H1 (cell line): ENCODE measurements at regions not wholly inside any gene's neighbourhood (a gene's known extent, or its start where the extent isn't known, plus 50 kb on each side); places are given as distances from the start of the nearest gene placed in this dataset.

Experiments used
- CTCF ChIA-PET: fragments of 300-600 bp; sonication (Branson Sonifier 250); formaldehyde crosslinking; loops from one replicate; lab custom pipeline; 2021; ENCODE audit not compliant: partially characterized antibody; lab: Charles Lee
- POLR2A ChIA-PET: fragments of 300-600 bp; sonication (Branson Sonifier 250); formaldehyde crosslinking; loops from one replicate; lab custom pipeline; 2021; ENCODE audit warnings: inconsistent platforms; ENCODE audit not compliant: partially characterized antibody; lab: Charles Lee
- DNase-seq, 2 experiments: peaks; one replicate each; pipeline versions ENCODE4 v3.0.0 to v3.0.0-alpha.2; 2010 to 2022; ENCODE audit warnings: low spot score in 2 of 2, low read depth in 1 of 2, mixed read lengths in 1 of 2
- FAIRE-seq: peaks from 2 replicates; lab custom pipeline; 2011; peaks lifted over from hg19 to GRCh38; lab: Jason Lieb, UNC
- H2AFZ ChIP-seq: 2 replicates; pipeline ENCODE4 v1.8.1; 2012; ENCODE audit warnings: low read length, inconsistent platforms
- H2AK5ac ChIP-seq: 2 replicates; pipeline ENCODE4 v1.6.1; 2013; ENCODE audit warnings: low read depth, low read length
- H2BK120ac ChIP-seq: replicated peaks from 2 replicates; pipeline ENCODE3; 2013; ENCODE audit warnings: low read depth, low read length, inconsistent platforms
- H2BK12ac ChIP-seq: 2 replicates; pipeline ENCODE4 v1.6.1; 2013; ENCODE audit warnings: low read depth, low read length
- H2BK15ac ChIP-seq: 2 replicates; pipeline ENCODE4 v1.6.1; 2013; ENCODE audit warnings: low read length
- H2BK20ac ChIP-seq: 2 replicates; pipeline ENCODE4 v1.6.1; 2013; ENCODE audit warnings: low read length
- H2BK5ac ChIP-seq: 2 replicates; pipeline ENCODE4 v1.6.1; 2013; ENCODE audit warnings: low read depth, low read length
- H3K14ac ChIP-seq: 2 replicates; pipeline ENCODE4 v1.6.1; 2013; ENCODE audit warnings: inconsistent platforms; ENCODE audit not compliant: insufficient read length
- H3K18ac ChIP-seq: 2 replicates; pipeline ENCODE4 v1.6.1; 2013; ENCODE audit warnings: low read length; ENCODE audit errors: extremely low read depth
- H3K23ac ChIP-seq: 2 replicates; pipeline ENCODE4 v1.6.1; 2013; ENCODE audit warnings: inconsistent platforms; ENCODE audit not compliant: insufficient read length
- H3K23me2 ChIP-seq: 2 replicates; pipeline ENCODE4 v1.6.1; 2013; ENCODE audit warnings: low read depth, low read length
- H3K27ac ChIP-seq: 2 replicates; pipeline ENCODE4 v1.6.1; 2011; ENCODE audit warnings: low read depth, low read length, inconsistent platforms
- H3K27me3 ChIP-seq, 4 experiments: replicated peaks in 1 of 4; 1 replicate in 1 of 4; 2 replicates in 3 of 4; pipeline versions ENCODE4 v1.6.1 to v1.8.1; 2011 to 2013; ENCODE audit warnings: low read length in 3 of 4, mild to moderate bottlenecking in 3 of 4, inconsistent platforms in 2 of 4, mixed read lengths in 2 of 4, moderate library complexity in 1 of 4; ENCODE audit not compliant: control insufficient read depth in 3 of 4, insufficient read depth in 3 of 4; ENCODE audit errors: extremely low read depth in 1 of 4
- H3K36me3 ChIP-seq, 4 experiments: 2 replicates each; pipeline versions ENCODE4 v1.6.1 to v1.8.1; 2011 to 2013; ENCODE audit warnings: mild to moderate bottlenecking in 4 of 4, low read length in 3 of 4, moderate library complexity in 2 of 4, control low read depth in 1 of 4, inconsistent platforms in 1 of 4; ENCODE audit not compliant: insufficient read depth in 4 of 4, control insufficient read depth in 2 of 4
- H3K4ac ChIP-seq: replicated peaks from 2 replicates; pipeline ENCODE3; 2013; ENCODE audit warnings: low read length, low read depth, mixed read lengths, inconsistent platforms; ENCODE audit not compliant: insufficient read length
- H3K4me1 ChIP-seq, 4 experiments: replicated peaks in 1 of 4; 1 replicate in 1 of 4; 2 replicates in 3 of 4; pipeline versions ENCODE4 v1.6.1 to v1.8.1; 2011 to 2013; ENCODE audit warnings: low read length in 3 of 4, inconsistent platforms in 2 of 4, mixed read lengths in 1 of 4; ENCODE audit not compliant: insufficient read depth in 4 of 4, control insufficient read depth in 3 of 4
- H3K4me2 ChIP-seq, 2 experiments: 2 replicates each; pipeline versions ENCODE4 v1.6.1 to v1.8.1; 2011 to 2013; ENCODE audit warnings: low read depth in 2 of 2, low read length in 2 of 2, control low read depth in 1 of 2, inconsistent platforms in 1 of 2, mild to moderate bottlenecking in 1 of 2; ENCODE audit not compliant: insufficient read depth in 1 of 2
- H3K4me3 ChIP-seq, 4 experiments: fragments of 200-600, 300-600 bp in 1 of 4; sonication (generic), shearing (Covaris generic), sonication (Bioruptor Twin) in 1 of 4; 2 replicates each; pipeline versions ENCODE4 v1.5.1 to v1.8.1; 2011 to 2016; ENCODE audit warnings: low read length in 4 of 4, low read depth in 3 of 4, control low read depth in 2 of 4, inconsistent platforms in 2 of 4, mild to moderate bottlenecking in 2 of 4, mixed read lengths in 1 of 4, moderate library complexity in 1 of 4; ENCODE audit not compliant: insufficient read depth in 2 of 4; ENCODE audit errors: extremely low read depth in 1 of 4
- H3K56ac ChIP-seq: replicated peaks from 2 replicates; pipeline ENCODE3; 2013; ENCODE audit warnings: low read depth, mild to moderate bottlenecking, mixed read lengths, low read length, inconsistent platforms; ENCODE audit not compliant: insufficient read length
- H3K79me1 ChIP-seq: 2 replicates; pipeline ENCODE4 v1.6.1; 2013; ENCODE audit warnings: low read depth, low read length, control low read depth
- H3K79me2 ChIP-seq, 2 experiments: 2 replicates each; pipeline versions ENCODE4 v1.6.1 to v1.8.1; 2012 to 2013; ENCODE audit warnings: low read length in 2 of 2, mild to moderate bottlenecking in 2 of 2, inconsistent platforms in 1 of 2; ENCODE audit not compliant: insufficient read depth in 2 of 2, control insufficient read depth in 1 of 2
- H3K9ac ChIP-seq, 4 experiments: replicated peaks in 1 of 4; 1 replicate in 1 of 4; 2 replicates in 3 of 4; pipeline versions ENCODE4 v1.6.1 to v1.8.1; 2011 to 2013; ENCODE audit warnings: low read depth in 3 of 4, low read length in 3 of 4, control low read depth in 2 of 4, mild to moderate bottlenecking in 2 of 4, moderate library complexity in 2 of 4, inconsistent platforms in 1 of 4; ENCODE audit errors: extremely low read depth in 1 of 4
- H3K9me3 ChIP-seq, 2 experiments: 2 replicates each; pipeline versions ENCODE4 v1.6.1 to v1.8.1; 2012 to 2013; ENCODE audit warnings: mild to moderate bottlenecking in 2 of 2, moderate library complexity in 2 of 2, control low read depth in 1 of 2, inconsistent platforms in 1 of 2, low read depth in 1 of 2, low read length in 1 of 2, mixed read lengths in 1 of 2; ENCODE audit not compliant: insufficient read depth in 2 of 2
- H4K20me1 ChIP-seq, 2 experiments: replicated peaks in 1 of 2; 2 replicates each; pipeline versions ENCODE3 to v1.8.1; 2011 to 2013; ENCODE audit warnings: inconsistent platforms in 2 of 2, low read length in 2 of 2, mild to moderate bottlenecking in 1 of 2; ENCODE audit not compliant: insufficient read depth in 2 of 2, control insufficient read depth in 1 of 2
- H4K5ac ChIP-seq: 2 replicates; pipeline ENCODE4 v1.6.1; 2013; ENCODE audit warnings: low read length, low read depth, mixed read lengths, inconsistent platforms; ENCODE audit not compliant: insufficient read length
- H4K8ac ChIP-seq: 2 replicates; pipeline ENCODE4 v1.8.0; 2013; ENCODE audit warnings: mild to moderate bottlenecking, moderate library complexity, low read length, inconsistent platforms; ENCODE audit not compliant: insufficient read depth; ENCODE audit errors: extremely low read depth
- H4K91ac ChIP-seq: replicated peaks from 2 replicates; pipeline ENCODE3; 2013; ENCODE audit warnings: low read length, mixed read lengths, inconsistent platforms; ENCODE audit not compliant: insufficient read length
- CHD1 ChIP-seq: IDR thresholded peaks from 2 replicates; pipeline ENCODE4 v1.6.1; 2012; ENCODE audit warnings: low read depth, low read length, improper control_type of control experiment
- WGBS, 2 experiments: shearing (Covaris generic) in 1 of 2; methylation state at CpG; one replicate each; pipeline versions ENCODE4 v1.1.6 to v1.1.7; 2013 to 2015; ENCODE audit warnings: low lambda C conversion rate in 2 of 2, mixed read lengths in 2 of 2, inconsistent platforms in 1 of 2, low coverage in 1 of 2, missing lambda C conversion rate in 1 of 2; ENCODE audit not compliant: insufficient replicate concordance in 2 of 2, insufficient coverage in 1 of 2, insufficient read length in 1 of 2; ENCODE audit errors: extremely low coverage in 1 of 2, missing lambda C conversion rate in 1 of 2; 5-methylcytosine and 5-hydroxymethylcytosine counted together
- TF ChIP-seq, protein P1 (sequence below): IDR thresholded peaks from 2 replicates; pipeline ENCODE4 v1.6.1; 2012; ENCODE audit warnings: inconsistent platforms
- TF ChIP-seq, protein P2 (sequence below): IDR thresholded peaks from 2 replicates; pipeline ENCODE4 v1.6.1; 2011; ENCODE audit warnings: low read depth, mild to moderate bottlenecking, low read length; ENCODE audit not compliant: insufficient read depth

DNA sequence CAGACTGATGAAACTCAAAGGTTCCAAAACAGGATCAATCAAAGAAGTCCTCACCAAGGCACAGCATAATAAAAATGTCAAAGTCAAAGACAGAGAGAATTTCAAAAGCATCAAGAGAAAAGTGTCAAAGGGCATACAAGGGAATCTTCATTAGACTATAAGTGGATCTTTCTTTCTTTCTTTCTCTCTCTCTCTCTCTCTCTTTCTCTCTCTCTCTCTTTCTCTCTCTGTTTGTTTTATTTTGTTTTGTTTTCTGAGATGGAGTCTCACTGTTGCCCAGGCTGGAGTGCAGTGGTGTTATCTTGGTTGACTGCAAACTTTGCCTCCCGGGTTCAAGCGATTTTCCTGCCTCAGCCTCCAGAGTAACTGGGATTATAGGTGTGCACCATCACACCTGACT is 148.3 kb upstream of the CD180 start:
- peaks cover 0 to 2% (median 0%) of the 10 kb centered on the region in 4 experiments; a peak in 1 of 7 replicates for H3K4me1 ChIP-seq
- H2BK5ac ChIP-seq, result no peak overlapping the region
- no peak overlapping the region for H2BK120ac ChIP-seq
- TF ChIP-seq CHD1, result no peak
- TF ChIP-seq, protein P1, sequence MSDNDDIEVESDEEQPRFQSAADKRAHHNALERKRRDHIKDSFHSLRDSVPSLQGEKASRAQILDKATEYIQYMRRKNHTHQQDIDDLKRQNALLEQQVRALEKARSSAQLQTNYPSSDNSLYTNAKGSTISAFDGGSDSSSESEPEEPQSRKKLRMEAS, result no peak
- TF ChIP-seq, protein P2, sequence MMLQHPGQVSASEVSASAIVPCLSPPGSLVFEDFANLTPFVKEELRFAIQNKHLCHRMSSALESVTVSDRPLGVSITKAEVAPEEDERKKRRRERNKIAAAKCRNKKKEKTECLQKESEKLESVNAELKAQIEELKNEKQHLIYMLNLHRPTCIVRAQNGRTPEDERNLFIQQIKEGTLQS, result no peak
- TF ChIP-seq, all 59 proteins: peak for 0
- no peak for FAIRE-seq
- Histone ChIP-seq H4K91ac (no peak overlapping the region), H4K8ac (no peak overlapping the region; the same call in 1 of the 2 replicates), H3K4me3 (no peak overlapping the region), H4K20me1 (no peaks in the 10 kb centered on the region), H2BK20ac (no peak overlapping the region), H3K36me3 (no peaks in the 10 kb centered on the region), H3K9ac (no peak overlapping the region), H2BK15ac (no peak overlapping the region), H3K79me2 (no peaks in the 10 kb centered on the region), H2BK12ac (no peak overlapping the region), H3K27ac (no peak overlapping the region), H3K9me3 (peaks cover 0 to 6% of the 10 kb centered on the region in 2 experiments; a peak in 2 of 4 replicates), H3K14ac (no peak overlapping the region), H3K79me1 (no peaks in the 10 kb centered on the region; the same call in 1 of the 2 replicates), H3K23ac (no peak overlapping the region), H2AFZ (no peak overlapping the region), H3K4ac (no peak overlapping the region), H4K5ac (no peak overlapping the region), H3K18ac (no peak overlapping the region), H3K27me3 (no peaks in the 10 kb centered on the region; a peak in 1 of 7 replicates), H3K23me2 (no peaks in the 10 kb centered on the region), H3K4me2 (no peak overlapping the region), H3K56ac (no peak overlapping the region), H2AK5ac (no peak overlapping the region)
- ChIA-PET POLR2A (no interaction called here), CTCF (no interaction called here)
- DNase-seq, result no peak
- 100% methylated on average over 2 of the region's 2 CpGs; no CpG with 5 or more reads in 1 of the 2 experiments for WGBS, 2 experiments
